ENCODE measurements at regions not wholly inside any gene's neighbourhood (a gene's known extent, or its start where the extent isn't known, plus 50 kb on each side); places are given as distances from the start of the nearest gene placed in this dataset.
"Not testable (repeated sequence)": the region's sequence is repeated elsewhere in the genome, so short reads cannot be mapped to it uniquely, and the experiment has no call there.

- TF ChIP-seq CTCF (conservative IDR thresholded peaks at IDR 0.05; ENCODE audit: low read length) (no peak), EZH2phosphoT487 (IDR thresholded peaks at IDR 0.05; ENCODE audit: borderline replicate concordance, low read depth, low read length) (no peak)
Observed at GRCh38 chr6:74480561-74480960, 725.3 kb downstream of the COL12A1 start.

GRCh38 chr6:74479960-74480359 is 725.9 kb downstream of the COL12A1 start:
- no peak for TF ChIP-seq CTCF (conservative IDR thresholded peaks at IDR 0.05; ENCODE audit: low read length)
- TF ChIP-seq EZH2phosphoT487 (IDR thresholded peaks at IDR 0.05; ENCODE audit: borderline replicate concordance, low read depth, low read length), result no peak
- Histone ChIP-seq H3K27ac (ENCODE audit: low read depth, low read length, poor library complexity, severe bottlenecking) (no peak overlapping the region), H3K79me2 (ENCODE audit: insufficient read depth, low read depth, low read length) (no peaks in the 10 kb centered on the region), H3K4me1 (ENCODE audit: insufficient read depth, low read length, poor library complexity, severe bottlenecking) (no peaks in the 10 kb centered on the region), H2AFZ (ENCODE audit: low read length) (no peak overlapping the region), H3K36me3 (ENCODE audit: insufficient read depth, low read length) (no peaks in the 10 kb centered on the region), H3K4me3 (ENCODE audit: low read depth, low read length, poor library complexity, severe bottlenecking) (no peak overlapping the region), H3K9me2 (ENCODE audit: insufficient read depth, low read length) (no peaks in the 10 kb centered on the region), H4K20me1 (ENCODE audit: insufficient read depth, low read length) (no peaks in the 10 kb centered on the region), H3K9me3 (ENCODE audit: low read length) (no peaks in the 10 kb centered on the region), H3K4me2 (ENCODE audit: low read length) (no peak overlapping the region)
- intact Hi-C loops (cut with micrococcal nuclease; ENCODE audit: unreplicated experiment), result no loop called here
- BruUV-seq (replicated peaks), result no TSS peak
- DNase-seq (ENCODE audit: low spot score), result no peak
- POLR2A ChIA-PET, result no interaction called here
- CTCF ChIA-PET (ENCODE audit: unreplicated experiment), result no interaction called here

More at GRCh38 chr6:74480561-74480960, 725.3 kb downstream of the COL12A1 start:
- Histone ChIP-seq H3K9me2 (ENCODE audit: insufficient read depth, low read length) (no peaks in the 10 kb centered on the region), H3K9me3 (ENCODE audit: low read length) (no peaks in the 10 kb centered on the region), H4K20me1 (ENCODE audit: insufficient read depth, low read length) (no peaks in the 10 kb centered on the region), H3K27ac (ENCODE audit: low read depth, low read length, poor library complexity, severe bottlenecking) (no peak overlapping the region), H2AFZ (ENCODE audit: low read length) (no peak overlapping the region), H3K36me3 (ENCODE audit: insufficient read depth, low read length) (no peaks in the 10 kb centered on the region), H3K4me2 (ENCODE audit: low read length) (no peak overlapping the region), H3K4me1 (ENCODE audit: insufficient read depth, low read length, poor library complexity, severe bottlenecking) (no peaks in the 10 kb centered on the region), H3K79me2 (ENCODE audit: insufficient read depth, low read depth, low read length) (no peaks in the 10 kb centered on the region), H3K4me3 (ENCODE audit: low read depth, low read length, poor library complexity, severe bottlenecking) (no peak overlapping the region)
- ChIA-PET CTCF (ENCODE audit: unreplicated experiment) (no interaction called here), POLR2A (no interaction called here)
- DNase-seq (ENCODE audit: low spot score), result no peak
- no TSS peak for BruUV-seq (replicated peaks)
- intact Hi-C loops (cut with micrococcal nuclease; ENCODE audit: unreplicated experiment), result no loop called here

GRCh38 chr6:74479420-74479819 is 726.4 kb downstream of the COL12A1 start:
- Histone ChIP-seq H3K4me1 (ENCODE audit: insufficient read depth, low read length, poor library complexity, severe bottlenecking) (no peaks in the 10 kb centered on the region), H3K4me2 (ENCODE audit: low read length) (no peak overlapping the region), H3K4me3 (ENCODE audit: low read depth, low read length, poor library complexity, severe bottlenecking) (no peak overlapping the region), H3K27ac (ENCODE audit: low read depth, low read length, poor library complexity, severe bottlenecking) (no peak overlapping the region), H3K79me2 (ENCODE audit: insufficient read depth, low read depth, low read length) (no peaks in the 10 kb centered on the region), H3K9me2 (ENCODE audit: insufficient read depth, low read length) (no peaks in the 10 kb centered on the region), H3K36me3 (ENCODE audit: insufficient read depth, low read length) (no peaks in the 10 kb centered on the region), H3K9me3 (ENCODE audit: low read length) (no peaks in the 10 kb centered on the region), H4K20me1 (ENCODE audit: insufficient read depth, low read length) (no peaks in the 10 kb centered on the region), H2AFZ (ENCODE audit: low read length) (no peak overlapping the region)
- intact Hi-C loops (cut with micrococcal nuclease; ENCODE audit: unreplicated experiment), result no loop called here
- no TSS peak for BruUV-seq (replicated peaks)
- POLR2A ChIA-PET, result no interaction called here
- CTCF ChIA-PET (ENCODE audit: unreplicated experiment), result no interaction called here
- no peak for DNase-seq (ENCODE audit: low spot score)
- TF ChIP-seq CTCF (conservative IDR thresholded peaks at IDR 0.05; ENCODE audit: low read length) (no peak), EZH2phosphoT487 (IDR thresholded peaks at IDR 0.05; ENCODE audit: borderline replicate concordance, low read depth, low read length) (no peak)

- H3K36me3 ChIP-seq (ENCODE audit: insufficient read depth, low read length); CTCF ChIA-PET (ENCODE audit: unreplicated experiment); H2AFZ ChIP-seq (ENCODE audit: low read length); H4K20me1 ChIP-seq (ENCODE audit: insufficient read depth, low read length); intact Hi-C loops (cut with micrococcal nuclease; ENCODE audit: unreplicated experiment); DNase-seq (ENCODE audit: low spot score); POLR2A ChIA-PET; H3K9me2 ChIP-seq (ENCODE audit: insufficient read depth, low read length); H3K27ac ChIP-seq (ENCODE audit: low read depth, low read length, poor library complexity, severe bottlenecking); H3K4me3 ChIP-seq (ENCODE audit: low read depth, low read length, poor library complexity, severe bottlenecking); H3K4me1 ChIP-seq (ENCODE audit: insufficient read depth, low read length, poor library complexity, severe bottlenecking); H3K9me3 ChIP-seq (ENCODE audit: low read length); H3K4me2 ChIP-seq (ENCODE audit: low read length); H3K79me2 ChIP-seq (ENCODE audit: insufficient read depth, low read depth, low read length); BruUV-seq (replicated peaks): not testable (repeated sequence)
Observed at GRCh38 chr6:74474046-74474445, 731.8 kb downstream of the COL12A1 start.

GRCh38 chr6:74468552-74468951 is 737.3 kb downstream of the COL12A1 start:
- H3K4me3 ChIP-seq (ENCODE audit: low read depth, low read length, poor library complexity, severe bottlenecking); H3K27ac ChIP-seq (ENCODE audit: low read depth, low read length, poor library complexity, severe bottlenecking); CTCF ChIA-PET (ENCODE audit: unreplicated experiment): not testable (repeated sequence)

More at GRCh38 chr6:74468552-74468951, 737.3 kb downstream of the COL12A1 start:
- POLR2A ChIA-PET; H3K4me2 ChIP-seq (ENCODE audit: low read length); DNase-seq (ENCODE audit: low spot score); H3K4me1 ChIP-seq (ENCODE audit: insufficient read depth, low read length, poor library complexity, severe bottlenecking); H4K20me1 ChIP-seq (ENCODE audit: insufficient read depth, low read length); H3K9me2 ChIP-seq (ENCODE audit: insufficient read depth, low read length); BruUV-seq (replicated peaks); H3K79me2 ChIP-seq (ENCODE audit: insufficient read depth, low read depth, low read length); H2AFZ ChIP-seq (ENCODE audit: low read length); H3K36me3 ChIP-seq (ENCODE audit: insufficient read depth, low read length); H3K9me3 ChIP-seq (ENCODE audit: low read length); intact Hi-C loops (cut with micrococcal nuclease; ENCODE audit: unreplicated experiment): not testable (repeated sequence)
